ENCODE measurements at regions not wholly inside any gene's neighbourhood (a gene's known extent, or its start where the extent isn't known, plus 50 kb on each side); places are given as distances from the start of the nearest gene placed in this dataset.

- no peak for TF ChIP-seq CTCF (IDR thresholded peaks at IDR 0.05; ENCODE audit: control insufficient read depth, extremely low read depth, insufficient read depth)
- no peak for DNase-seq (ENCODE audit: low read depth)
- no peak overlapping the region for H3K4me3 ChIP-seq (ENCODE audit: low read depth, low read length)
Measured at GRCh38 chr1:90186506-90187322, 191.8 kb downstream of the ZNF326 start.

- H3K4me3 ChIP-seq (ENCODE audit: low read depth, low read length) = no peak overlapping the region
- DNase-seq (ENCODE audit: low read depth) = no peak
- no peak for TF ChIP-seq CTCF (IDR thresholded peaks at IDR 0.05; ENCODE audit: control insufficient read depth, extremely low read depth, insufficient read depth)
Measured at GRCh38 chr1:90176530-90176929, 181.6 kb downstream of the ZNF326 start.

GRCh38 chr1:90175490-90176167 lies 180.7 kb downstream of the ZNF326 start:
- no peak for DNase-seq (ENCODE audit: low read depth)
- H3K4me3 ChIP-seq (ENCODE audit: low read depth, low read length) = no peak overlapping the region
- no peak for TF ChIP-seq CTCF (IDR thresholded peaks at IDR 0.05; ENCODE audit: control insufficient read depth, extremely low read depth, insufficient read depth)

GRCh38 chr1:90174246-90174645 lies 179.3 kb downstream of the ZNF326 start:
- TF ChIP-seq CTCF (IDR thresholded peaks at IDR 0.05; ENCODE audit: control insufficient read depth, extremely low read depth, insufficient read depth) = no peak
- no peak for DNase-seq (ENCODE audit: low read depth)
- no peak overlapping the region for H3K4me3 ChIP-seq (ENCODE audit: low read depth, low read length)

GRCh38 chr1:90162216-90162615 lies 167.3 kb downstream of the ZNF326 start:
- no peak for DNase-seq (ENCODE audit: low read depth)
- TF ChIP-seq CTCF (IDR thresholded peaks at IDR 0.05; ENCODE audit: control insufficient read depth, extremely low read depth, insufficient read depth) = no peak
- H3K4me3 ChIP-seq (ENCODE audit: low read depth, low read length) = no peak overlapping the region

GRCh38 chr1:90161625-90162024 lies 166.7 kb downstream of the ZNF326 start:
- DNase-seq (ENCODE audit: low read depth) = no peak
- no peak for TF ChIP-seq CTCF (IDR thresholded peaks at IDR 0.05; ENCODE audit: control insufficient read depth, extremely low read depth, insufficient read depth)
- no peak overlapping the region for H3K4me3 ChIP-seq (ENCODE audit: low read depth, low read length)

Data from LNCaP clone FGC (cell line).